Neutrophil (primary cell): ENCODE measurements at regions not wholly inside any gene's neighbourhood (a gene's known extent, or its start where the extent isn't known, plus 50 kb on each side); places are given as distances from the start of the nearest gene placed in this dataset.
"Not testable (repeated sequence)": the region's sequence is repeated elsewhere in the genome, so short reads cannot be mapped to it uniquely, and the experiment has no call there.

Source experiments
- H3K27ac ChIP-seq: fragments of 200-600 bp; sonication (generic); 2 replicates; pipeline ENCODE4 v1.5.1; 2016; ENCODE audit warnings: mild to moderate bottlenecking, moderate library complexity
- H3K27me3 ChIP-seq: fragments of 200-600 bp; sonication (generic); 2 replicates; pipeline ENCODE4 v1.6.0; 2016; ENCODE audit warnings: mild to moderate bottlenecking
- H3K36me3 ChIP-seq: fragments of 200-600 bp; sonication (generic); 2 replicates; pipeline ENCODE4 v1.5.1; 2017
- H3K4me1 ChIP-seq, 2 experiments: fragments of 200-600 bp in 1 of 2; sonication (generic) in 1 of 2; 1 replicate in 1 of 2; 2 replicates in 1 of 2; pipeline versions ENCODE4 v1.5.1 to v1.6.1; 2013 to 2016; ENCODE audit warnings: low read depth in 1 of 2, low read length in 1 of 2, mild to moderate bottlenecking in 1 of 2, moderate library complexity in 1 of 2; ENCODE audit not compliant: control insufficient read depth in 1 of 2, insufficient read depth in 1 of 2
- H3K4me3 ChIP-seq, 2 experiments: fragments of 200-600 bp in 1 of 2; sonication (generic) in 1 of 2; 1 replicate in 1 of 2; 2 replicates in 1 of 2; pipeline ENCODE4 v1.5.1; 2013 to 2016; ENCODE audit warnings: low read depth in 1 of 2, low read length in 1 of 2, mild to moderate bottlenecking in 1 of 2, moderate library complexity in 1 of 2
- H3K9me3 ChIP-seq: fragments of 200-600 bp; sonication (generic); 2 replicates; pipeline ENCODE4 v1.5.1; 2016
- TF ChIP-seq, protein P1 (sequence below): fragments of 200-600 bp; sonication (generic); IDR thresholded peaks from 2 replicates; pipeline ENCODE4 v1.5.1; 2016; ENCODE audit warnings: antibody characterized with exemption

DNA sequence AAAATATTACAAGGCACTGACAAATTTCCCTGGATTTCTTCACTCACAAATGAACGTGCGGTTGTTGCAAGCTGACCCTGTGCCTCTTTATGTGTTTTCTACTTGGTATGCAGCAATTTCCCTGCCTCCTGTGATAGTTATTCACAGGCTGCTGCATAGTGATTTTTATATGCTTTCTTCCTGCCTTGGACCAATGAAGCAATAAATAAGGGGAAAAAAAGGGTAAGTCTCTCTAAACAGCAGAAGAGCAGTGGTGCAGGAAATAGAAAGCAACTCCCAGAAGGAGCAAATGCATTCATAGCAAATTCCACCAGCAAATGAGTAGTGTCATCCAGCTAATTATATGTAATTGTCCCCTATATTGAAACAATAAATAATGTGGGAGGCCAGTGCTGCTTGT lies 737.9 kb downstream of the GALC start:
- TF ChIP-seq, protein P1, sequence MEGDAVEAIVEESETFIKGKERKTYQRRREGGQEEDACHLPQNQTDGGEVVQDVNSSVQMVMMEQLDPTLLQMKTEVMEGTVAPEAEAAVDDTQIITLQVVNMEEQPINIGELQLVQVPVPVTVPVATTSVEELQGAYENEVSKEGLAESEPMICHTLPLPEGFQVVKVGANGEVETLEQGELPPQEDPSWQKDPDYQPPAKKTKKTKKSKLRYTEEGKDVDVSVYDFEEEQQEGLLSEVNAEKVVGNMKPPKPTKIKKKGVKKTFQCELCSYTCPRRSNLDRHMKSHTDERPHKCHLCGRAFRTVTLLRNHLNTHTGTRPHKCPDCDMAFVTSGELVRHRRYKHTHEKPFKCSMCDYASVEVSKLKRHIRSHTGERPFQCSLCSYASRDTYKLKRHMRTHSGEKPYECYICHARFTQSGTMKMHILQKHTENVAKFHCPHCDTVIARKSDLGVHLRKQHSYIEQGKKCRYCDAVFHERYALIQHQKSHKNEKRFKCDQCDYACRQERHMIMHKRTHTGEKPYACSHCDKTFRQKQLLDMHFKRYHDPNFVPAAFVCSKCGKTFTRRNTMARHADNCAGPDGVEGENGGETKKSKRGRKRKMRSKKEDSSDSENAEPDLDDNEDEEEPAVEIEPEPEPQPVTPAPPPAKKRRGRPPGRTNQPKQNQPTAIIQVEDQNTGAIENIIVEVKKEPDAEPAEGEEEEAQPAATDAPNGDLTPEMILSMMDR, result no peak
- Histone ChIP-seq H3K4me3 (no peak overlapping the region), H3K36me3 (no peaks in the 10 kb centered on the region), H3K9me3 (no peaks in the 10 kb centered on the region), H3K4me1 (no peaks in the 10 kb centered on the region), H3K27ac (no peak overlapping the region), H3K27me3 (no peaks in the 10 kb centered on the region)

DNA sequence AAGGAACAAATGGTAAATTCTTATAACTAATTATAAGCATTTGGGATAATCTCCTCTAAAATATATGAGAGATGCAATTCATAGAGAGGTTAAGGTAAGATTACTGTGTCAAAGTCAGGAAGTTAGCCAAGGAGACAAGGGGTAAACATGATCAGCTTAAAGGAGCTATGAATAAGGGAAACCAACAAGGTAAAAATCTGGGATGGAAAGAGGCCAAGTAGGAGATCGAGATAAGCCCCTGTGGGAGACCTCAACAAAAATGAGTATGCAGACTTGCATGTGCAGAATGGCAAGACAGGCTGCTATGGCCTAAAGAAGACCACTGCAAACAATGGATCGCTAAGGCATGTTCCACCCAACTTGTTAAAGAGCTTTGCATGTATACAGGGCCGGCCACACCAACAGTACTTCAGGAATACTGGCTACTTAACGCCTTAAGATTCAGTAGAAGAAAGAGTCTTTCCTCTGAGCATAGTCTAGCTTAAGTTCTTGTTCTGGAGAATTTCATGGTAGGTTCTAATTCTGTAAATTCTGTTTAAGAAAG lies 738.6 kb downstream of the GALC start:
- Histone ChIP-seq H3K27ac (no peak overlapping the region), H3K9me3 (no peaks in the 10 kb centered on the region), H3K27me3 (no peaks in the 10 kb centered on the region), H3K36me3 (no peaks in the 10 kb centered on the region), H3K4me1 (no peaks in the 10 kb centered on the region), H3K4me3 (no peak overlapping the region)
- TF ChIP-seq, protein P1, result no peak

DNA sequence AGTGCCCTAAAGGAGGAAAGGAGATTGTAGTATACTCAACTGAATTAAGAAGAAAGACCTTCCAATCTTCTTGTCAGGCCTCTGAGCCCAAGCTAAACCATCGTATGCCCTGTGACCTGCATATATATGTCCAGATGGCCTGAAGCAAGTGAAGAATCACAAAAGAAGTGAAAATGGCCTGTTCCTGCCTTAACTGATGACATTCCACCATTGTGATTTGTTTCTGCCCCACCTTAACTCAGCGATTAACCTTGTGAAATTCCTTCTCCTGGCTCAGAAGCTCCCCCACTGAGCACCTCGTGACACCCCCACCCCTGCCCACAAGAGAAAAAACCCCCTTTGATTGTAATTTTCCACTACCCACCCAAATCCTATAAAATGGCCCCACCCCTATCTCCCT lies 739.2 kb downstream of the GALC start:
- not testable (repeated sequence) for H3K36me3 ChIP-seq, H3K9me3 ChIP-seq, H3K27me3 ChIP-seq, H3K4me1 ChIP-seq, H3K27ac ChIP-seq, H3K4me3 ChIP-seq

DNA sequence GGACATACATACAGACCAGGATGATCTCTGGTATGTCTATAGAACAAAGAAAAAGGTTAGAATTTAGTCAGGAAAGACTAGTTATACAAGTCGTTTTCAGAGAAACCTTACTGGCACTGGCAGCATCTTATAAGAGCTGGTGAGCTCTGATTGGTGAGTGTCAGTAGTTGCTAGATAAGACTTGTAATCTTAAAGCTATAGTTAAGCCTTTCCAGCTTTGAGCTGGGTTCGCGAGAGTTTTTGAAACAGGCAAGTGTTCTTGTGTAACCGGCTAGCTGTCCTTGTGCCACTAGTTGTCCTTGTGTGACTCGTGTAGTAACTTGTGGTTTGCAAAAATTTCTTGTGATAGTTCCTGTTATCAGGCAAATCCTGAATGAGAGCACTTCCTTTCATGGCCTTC lies 740.9 kb downstream of the GALC start:
- H3K27ac ChIP-seq, result no peak overlapping the region
- no peaks in the 10 kb centered on the region for H3K4me1 ChIP-seq
- no peaks in the 10 kb centered on the region for H3K9me3 ChIP-seq
- TF ChIP-seq, protein P1, result no peak
- H3K27me3 ChIP-seq, result no peaks in the 10 kb centered on the region
- no peaks in the 10 kb centered on the region for H3K36me3 ChIP-seq
- no peak overlapping the region for H3K4me3 ChIP-seq

DNA sequence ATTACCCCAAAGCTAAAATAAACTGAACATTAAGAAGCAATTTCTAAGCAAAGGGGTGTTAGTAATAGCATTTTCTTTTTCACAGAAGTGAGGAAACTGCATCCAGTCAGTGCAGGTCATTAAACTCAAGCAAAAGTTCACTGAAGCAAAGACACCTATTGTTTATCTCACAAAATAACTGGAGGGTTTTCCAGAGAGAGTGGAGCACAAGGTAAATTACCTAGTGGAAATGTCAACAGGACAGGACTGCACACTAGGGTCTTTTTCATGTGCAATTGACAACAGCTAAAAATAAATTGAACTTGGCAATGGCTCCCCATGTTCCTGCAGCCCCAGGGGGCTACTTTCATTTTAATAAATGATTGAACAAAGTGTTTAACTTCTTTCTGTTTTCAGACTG lies 742.0 kb downstream of the GALC start:
- H3K4me1 ChIP-seq, result no peaks in the 10 kb centered on the region
- H3K36me3 ChIP-seq, result no peaks in the 10 kb centered on the region
- no peak overlapping the region for H3K27ac ChIP-seq
- TF ChIP-seq, protein P1, result no peak
- no peaks in the 10 kb centered on the region for H3K9me3 ChIP-seq
- H3K27me3 ChIP-seq, result no peaks in the 10 kb centered on the region
- H3K4me3 ChIP-seq, result no peak overlapping the region

DNA sequence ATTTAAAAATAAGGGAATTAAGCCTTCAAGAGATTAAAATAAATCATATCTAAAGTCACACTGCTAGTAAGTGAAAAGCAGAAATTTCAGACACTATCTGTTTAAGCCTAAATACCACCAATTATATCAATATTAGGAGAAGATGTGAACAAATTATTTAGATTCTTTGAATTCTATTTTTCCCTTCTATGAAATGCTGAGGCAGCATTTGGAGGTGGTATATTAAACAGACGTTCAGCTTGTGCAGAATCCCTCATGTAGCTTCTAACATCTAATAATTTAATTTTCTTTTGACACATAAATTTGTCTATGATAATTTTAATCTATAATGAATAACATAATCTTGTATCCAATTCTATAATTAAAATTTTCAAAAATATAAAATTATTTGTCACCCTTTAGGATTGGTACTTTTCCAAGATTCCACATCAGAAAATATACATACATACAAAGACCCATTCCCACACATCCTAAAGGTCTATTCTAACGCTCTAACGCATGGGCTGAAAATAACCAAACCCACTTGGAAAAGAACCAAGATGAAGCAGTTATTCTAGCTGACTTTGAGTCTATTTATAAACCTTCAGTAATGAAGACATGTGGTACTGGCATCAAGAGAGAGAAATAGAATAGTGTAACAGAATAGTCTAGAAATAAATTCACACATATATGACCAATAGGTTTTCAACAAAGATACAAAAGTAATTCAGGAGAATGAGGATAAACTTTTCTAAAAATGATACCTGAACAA lies 751.8 kb downstream of the GALC start:
- Histone ChIP-seq H3K4me3 (no peak overlapping the region), H3K27me3 (no peaks in the 10 kb centered on the region), H3K9me3 (no peaks in the 10 kb centered on the region), H3K36me3 (no peaks in the 10 kb centered on the region), H3K27ac (no peak overlapping the region), H3K4me1 (no peaks in the 10 kb centered on the region)
- TF ChIP-seq, protein P1, result no peak

DNA sequence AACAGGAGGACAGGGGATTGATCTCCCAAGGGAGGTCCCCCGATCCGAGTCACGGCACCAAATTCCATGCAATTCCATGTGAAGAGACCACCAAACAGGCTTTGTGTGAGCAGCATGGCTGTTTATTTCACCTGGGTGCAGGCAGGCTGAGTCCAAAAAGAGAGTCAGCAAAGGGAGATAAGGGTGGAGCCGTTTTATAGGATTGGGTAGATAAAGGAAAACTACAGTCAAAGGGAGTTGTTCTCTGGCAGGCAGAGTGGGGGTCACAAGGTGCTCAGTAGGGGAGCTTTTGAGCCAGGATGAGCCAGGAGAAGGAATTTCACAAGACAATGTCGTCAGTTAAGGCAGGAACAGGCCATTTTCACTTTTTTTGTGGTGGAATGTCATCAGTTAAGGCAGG lies 752.7 kb downstream of the GALC start:
- H3K27me3 ChIP-seq, H3K36me3 ChIP-seq, H3K4me1 ChIP-seq, H3K9me3 ChIP-seq, H3K27ac ChIP-seq, H3K4me3 ChIP-seq: not testable (repeated sequence)
